ENCODE measurements at regions not wholly inside any gene's neighbourhood (a gene's known extent, or its start where the extent isn't known, plus 50 kb on each side); places are given as distances from the start of the nearest gene placed in this dataset.

DNA sequence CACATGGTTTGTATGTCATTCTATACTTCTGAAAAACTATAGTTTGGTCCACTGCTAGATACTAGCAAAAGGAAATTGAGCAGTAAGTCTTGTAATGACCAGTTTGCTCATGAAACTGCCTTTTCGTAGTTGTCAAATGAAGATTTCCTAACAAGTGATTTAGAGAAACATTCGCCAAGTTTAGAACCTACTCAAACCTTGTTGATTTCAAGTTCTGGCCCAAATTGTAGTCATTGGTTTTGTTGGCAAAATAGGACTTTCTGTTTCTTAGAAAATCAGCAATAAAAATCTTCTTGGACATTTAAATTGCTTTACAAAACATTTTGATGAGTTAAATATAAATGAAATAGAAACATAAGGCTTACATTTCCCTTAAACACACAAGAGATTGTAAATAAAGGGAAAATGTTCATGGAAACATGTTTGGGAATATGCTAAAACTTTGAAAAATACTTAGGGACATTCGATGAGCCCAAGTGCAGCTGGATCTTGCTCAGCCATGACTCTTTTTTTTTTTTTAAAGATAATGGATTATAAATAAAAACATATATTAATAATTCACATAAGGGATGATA lies 178.5 kb upstream of the LYPLAL1 start:
- TF ChIP-seq, protein P1, sequence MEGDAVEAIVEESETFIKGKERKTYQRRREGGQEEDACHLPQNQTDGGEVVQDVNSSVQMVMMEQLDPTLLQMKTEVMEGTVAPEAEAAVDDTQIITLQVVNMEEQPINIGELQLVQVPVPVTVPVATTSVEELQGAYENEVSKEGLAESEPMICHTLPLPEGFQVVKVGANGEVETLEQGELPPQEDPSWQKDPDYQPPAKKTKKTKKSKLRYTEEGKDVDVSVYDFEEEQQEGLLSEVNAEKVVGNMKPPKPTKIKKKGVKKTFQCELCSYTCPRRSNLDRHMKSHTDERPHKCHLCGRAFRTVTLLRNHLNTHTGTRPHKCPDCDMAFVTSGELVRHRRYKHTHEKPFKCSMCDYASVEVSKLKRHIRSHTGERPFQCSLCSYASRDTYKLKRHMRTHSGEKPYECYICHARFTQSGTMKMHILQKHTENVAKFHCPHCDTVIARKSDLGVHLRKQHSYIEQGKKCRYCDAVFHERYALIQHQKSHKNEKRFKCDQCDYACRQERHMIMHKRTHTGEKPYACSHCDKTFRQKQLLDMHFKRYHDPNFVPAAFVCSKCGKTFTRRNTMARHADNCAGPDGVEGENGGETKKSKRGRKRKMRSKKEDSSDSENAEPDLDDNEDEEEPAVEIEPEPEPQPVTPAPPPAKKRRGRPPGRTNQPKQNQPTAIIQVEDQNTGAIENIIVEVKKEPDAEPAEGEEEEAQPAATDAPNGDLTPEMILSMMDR (IDR thresholded peaks at IDR 0.05): no peak
- TF ChIP-seq MAFK (IDR thresholded peaks at IDR 0.05; ENCODE audit: partially characterized antibody) (no peak), CEBPB (IDR thresholded peaks at IDR 0.05) (no peak)
